ENCODE measurements at regions not wholly inside any gene's neighbourhood (a gene's known extent, or its start where the extent isn't known, plus 50 kb on each side); places are given as distances from the start of the nearest gene placed in this dataset.

GRCh38 chr3:168493412-168494205 is 397.9 kb upstream of the GOLIM4 start:
- no peak for DNase-seq (ENCODE audit: unreplicated experiment)
- Mint-ChIP-seq H3K4me1 (ENCODE audit: insufficient read depth, unreplicated experiment) (no peaks in the 10 kb centered on the region), H3K9me3 (ENCODE audit: unreplicated experiment) (no peaks in the 10 kb centered on the region), H3K4me3 (ENCODE audit: unreplicated experiment) (no peak overlapping the region), H3K27ac (ENCODE audit: low read depth, unreplicated experiment) (no peak overlapping the region), H3K27me3 (ENCODE audit: insufficient read depth, unreplicated experiment) (peaks cover 72% of the 10 kb centered on the region), H3K36me3 (ENCODE audit: insufficient read depth, unreplicated experiment) (no peaks in the 10 kb centered on the region)
- intact Hi-C loops (cut with micrococcal nuclease), result no loop called here
- ChIA-PET POLR2A (no interaction called here), CTCF (interaction anchor here (0.7 kb wide), 1 partner anchor 359 kb away, joined by 4 read pairs; no protein-coding TSS in a partner anchor)
- no TSS peak for BruUV-seq (replicated peaks)
- TF ChIP-seq, protein P1, sequence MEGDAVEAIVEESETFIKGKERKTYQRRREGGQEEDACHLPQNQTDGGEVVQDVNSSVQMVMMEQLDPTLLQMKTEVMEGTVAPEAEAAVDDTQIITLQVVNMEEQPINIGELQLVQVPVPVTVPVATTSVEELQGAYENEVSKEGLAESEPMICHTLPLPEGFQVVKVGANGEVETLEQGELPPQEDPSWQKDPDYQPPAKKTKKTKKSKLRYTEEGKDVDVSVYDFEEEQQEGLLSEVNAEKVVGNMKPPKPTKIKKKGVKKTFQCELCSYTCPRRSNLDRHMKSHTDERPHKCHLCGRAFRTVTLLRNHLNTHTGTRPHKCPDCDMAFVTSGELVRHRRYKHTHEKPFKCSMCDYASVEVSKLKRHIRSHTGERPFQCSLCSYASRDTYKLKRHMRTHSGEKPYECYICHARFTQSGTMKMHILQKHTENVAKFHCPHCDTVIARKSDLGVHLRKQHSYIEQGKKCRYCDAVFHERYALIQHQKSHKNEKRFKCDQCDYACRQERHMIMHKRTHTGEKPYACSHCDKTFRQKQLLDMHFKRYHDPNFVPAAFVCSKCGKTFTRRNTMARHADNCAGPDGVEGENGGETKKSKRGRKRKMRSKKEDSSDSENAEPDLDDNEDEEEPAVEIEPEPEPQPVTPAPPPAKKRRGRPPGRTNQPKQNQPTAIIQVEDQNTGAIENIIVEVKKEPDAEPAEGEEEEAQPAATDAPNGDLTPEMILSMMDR (IDR thresholded peaks at IDR 0.05; ENCODE audit: unreplicated experiment), result no peak

GRCh38 chr3:168490981-168491380 is 395.3 kb upstream of the GOLIM4 start:
- BruUV-seq (replicated peaks), result no TSS peak
- Mint-ChIP-seq H3K9me3 (ENCODE audit: unreplicated experiment) (no peaks in the 10 kb centered on the region), H3K4me1 (ENCODE audit: insufficient read depth, unreplicated experiment) (no peaks in the 10 kb centered on the region), H3K27me3 (ENCODE audit: insufficient read depth, unreplicated experiment) (peaks cover 77% of the 10 kb centered on the region), H3K27ac (ENCODE audit: low read depth, unreplicated experiment) (no peak overlapping the region), H3K36me3 (ENCODE audit: insufficient read depth, unreplicated experiment) (no peaks in the 10 kb centered on the region), H3K4me3 (ENCODE audit: unreplicated experiment) (no peak overlapping the region)
- CTCF ChIA-PET, result interaction anchor here (0.6 to 0.7 kb wide), 2 partner anchors 243 to 285 kb away, joined by 3 to 4 read pairs; no protein-coding TSS in a partner anchor
- POLR2A ChIA-PET, result no interaction called here
- TF ChIP-seq, protein P1 (IDR thresholded peaks at IDR 0.05; ENCODE audit: unreplicated experiment), result no peak
- intact Hi-C loops (cut with micrococcal nuclease), result no loop called here
- DNase-seq (ENCODE audit: unreplicated experiment), result no peak

DNA sequence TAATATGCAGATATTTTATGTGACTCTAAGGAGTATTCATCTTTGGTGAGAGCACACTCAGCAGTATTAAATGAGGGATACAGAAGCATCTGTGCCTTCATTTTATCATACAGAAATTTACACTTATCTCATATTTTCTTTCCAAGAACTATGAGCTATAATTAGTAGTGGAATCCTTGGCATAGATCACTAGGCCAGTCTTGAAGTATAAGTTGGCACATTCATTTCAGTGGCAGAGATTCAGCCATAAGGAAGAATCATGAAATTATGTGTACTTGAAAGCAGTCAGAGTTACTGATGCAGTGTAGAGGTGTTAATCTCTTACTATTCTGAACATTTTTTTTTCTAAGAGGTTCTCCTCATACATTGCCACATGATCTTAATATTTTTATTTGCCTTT is 393.6 kb upstream of the GOLIM4 start:
- no TSS peak for BruUV-seq (replicated peaks)
- intact Hi-C loops (cut with micrococcal nuclease), result no loop called here
- TF ChIP-seq, protein P1 (IDR thresholded peaks at IDR 0.05; ENCODE audit: unreplicated experiment), result no peak
- H3K36me3 Mint-ChIP-seq (ENCODE audit: insufficient read depth, unreplicated experiment), result no peaks in the 10 kb centered on the region
- H3K4me3 Mint-ChIP-seq (ENCODE audit: unreplicated experiment), result no peak overlapping the region
- peaks cover 85% of the 10 kb centered on the region for H3K27me3 Mint-ChIP-seq (ENCODE audit: insufficient read depth, unreplicated experiment)
- no peaks in the 10 kb centered on the region for H3K4me1 Mint-ChIP-seq (ENCODE audit: insufficient read depth, unreplicated experiment)
- ChIA-PET POLR2A (no interaction called here), CTCF (no interaction called here)
- H3K9me3 Mint-ChIP-seq (ENCODE audit: unreplicated experiment), result no peaks in the 10 kb centered on the region
- H3K27ac Mint-ChIP-seq (ENCODE audit: low read depth, unreplicated experiment), result no peak overlapping the region
- DNase-seq (ENCODE audit: unreplicated experiment), result no peak

DNA sequence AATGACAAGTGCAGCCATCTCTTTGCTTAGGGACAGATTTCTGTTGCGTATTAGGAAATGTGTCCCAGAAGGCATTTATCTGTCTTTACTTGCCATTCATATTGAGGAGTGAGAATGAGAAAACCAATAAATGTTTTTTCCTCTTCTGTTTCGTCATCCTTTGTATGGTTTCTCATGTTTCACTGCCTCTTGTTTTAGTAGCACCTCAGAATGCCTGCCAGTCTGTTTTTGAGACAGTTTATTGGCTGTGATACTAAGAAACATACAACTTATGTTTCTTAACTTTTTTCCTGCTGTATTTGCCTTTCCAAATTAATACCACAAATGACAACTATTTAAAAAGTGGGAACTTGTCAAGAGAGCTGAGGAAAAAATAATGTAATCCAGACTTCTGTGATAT is 390.2 kb upstream of the GOLIM4 start:
- CTCF ChIA-PET, result interaction anchor here (0.6 kb wide), 1 partner anchor 79 kb away, joined by 3 read pairs; no protein-coding TSS in a partner anchor
- Mint-ChIP-seq H3K4me1 (ENCODE audit: insufficient read depth, unreplicated experiment) (no peaks in the 10 kb centered on the region), H3K27ac (ENCODE audit: low read depth, unreplicated experiment) (no peak overlapping the region), H3K36me3 (ENCODE audit: insufficient read depth, unreplicated experiment) (no peaks in the 10 kb centered on the region), H3K9me3 (ENCODE audit: unreplicated experiment) (no peaks in the 10 kb centered on the region), H3K4me3 (ENCODE audit: unreplicated experiment) (no peak overlapping the region), H3K27me3 (ENCODE audit: insufficient read depth, unreplicated experiment) (peaks cover 93% of the 10 kb centered on the region)
- BruUV-seq (replicated peaks), result no TSS peak
- POLR2A ChIA-PET, result no interaction called here
- TF ChIP-seq, protein P1 (IDR thresholded peaks at IDR 0.05; ENCODE audit: unreplicated experiment), result no peak
- intact Hi-C loops (cut with micrococcal nuclease), result no loop called here
- DNase-seq (ENCODE audit: unreplicated experiment), result no peak
